ENCODE measurements at regions not wholly inside any gene's neighbourhood (a gene's known extent, or its start where the extent isn't known, plus 50 kb on each side); places are given as distances from the start of the nearest gene placed in this dataset.

GRCh38 chr4:111108153-111108552 is 485.3 kb upstream of the PITX2 start:
- DNase-seq (ENCODE audit: low spot score) = no peak
- Mint-ChIP-seq H3K27me3 (ENCODE audit: low read depth) (peaks cover 9% of the 10 kb centered on the region), H3K4me3 (ENCODE audit: unreplicated experiment) (no peak overlapping the region), H3K4me1 (ENCODE audit: low read depth) (no peaks in the 10 kb centered on the region), H3K9me3 (ENCODE audit: low read depth) (no peaks in the 10 kb centered on the region), H3K36me3 (ENCODE audit: low read depth) (no peaks in the 10 kb centered on the region), H3K27ac (ENCODE audit: unreplicated experiment) (no peak overlapping the region)
- TF ChIP-seq CTCF (IDR thresholded peaks at IDR 0.05) = no peak

DNA sequence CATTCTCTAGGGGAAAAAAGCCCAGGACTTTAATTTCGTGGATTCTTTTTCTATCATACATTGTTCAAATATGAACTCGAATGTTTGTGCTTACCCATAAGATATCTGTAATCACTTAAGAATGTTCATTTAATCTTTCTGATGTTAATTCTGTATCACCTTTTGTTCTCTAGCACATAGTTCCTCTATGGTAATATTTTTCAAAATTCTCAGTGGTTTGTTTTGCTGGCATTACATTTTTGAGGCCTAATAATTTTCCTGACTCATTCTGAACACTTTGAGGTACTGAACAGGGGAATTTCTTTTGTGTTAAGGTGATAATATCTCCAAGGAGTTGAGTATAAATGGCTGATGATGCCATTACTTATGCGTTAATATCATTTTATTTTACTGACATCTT is 490.7 kb upstream of the PITX2 start:
- DNase-seq (ENCODE audit: low spot score) = no peak
- Mint-ChIP-seq H3K9me3 (ENCODE audit: low read depth) (peaks cover 2% of the 10 kb centered on the region), H3K4me1 (ENCODE audit: low read depth) (no peaks in the 10 kb centered on the region), H3K36me3 (ENCODE audit: low read depth) (no peaks in the 10 kb centered on the region), H3K4me3 (ENCODE audit: unreplicated experiment) (no peak overlapping the region), H3K27ac (ENCODE audit: unreplicated experiment) (no peak overlapping the region), H3K27me3 (ENCODE audit: low read depth) (peaks cover 9% of the 10 kb centered on the region)
- TF ChIP-seq CTCF (IDR thresholded peaks at IDR 0.05) = no peak

DNA sequence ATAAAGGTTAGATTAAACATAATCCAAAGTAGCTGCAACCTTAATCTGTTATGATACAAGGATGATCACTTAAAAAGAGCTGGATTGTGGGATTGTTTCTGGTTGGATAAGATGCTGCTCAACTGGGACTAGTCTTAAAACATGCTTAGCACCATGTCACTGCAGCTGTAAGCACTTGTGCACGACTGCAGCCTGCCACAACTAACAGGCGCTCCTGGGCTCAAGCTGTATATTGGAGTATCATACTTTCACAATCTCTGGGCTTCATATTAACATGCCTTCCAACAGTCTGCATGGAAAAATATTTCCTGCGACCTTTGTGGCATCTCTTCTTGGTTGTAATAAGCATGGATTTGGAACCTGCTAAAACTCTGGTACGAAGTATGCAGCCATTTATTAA is 493.0 kb upstream of the PITX2 start:
- no peak for TF ChIP-seq CTCF (IDR thresholded peaks at IDR 0.05)
- no peak overlapping the region for H3K4me3 Mint-ChIP-seq (ENCODE audit: unreplicated experiment)
- no peak overlapping the region for H3K27ac Mint-ChIP-seq (ENCODE audit: unreplicated experiment)
- H3K36me3 Mint-ChIP-seq (ENCODE audit: low read depth) = no peaks in the 10 kb centered on the region
- peaks cover 6% of the 10 kb centered on the region for H3K9me3 Mint-ChIP-seq (ENCODE audit: low read depth)
- no peak for DNase-seq (ENCODE audit: low spot score)
- no peaks in the 10 kb centered on the region for H3K4me1 Mint-ChIP-seq (ENCODE audit: low read depth)
- peaks cover 9% of the 10 kb centered on the region for H3K27me3 Mint-ChIP-seq (ENCODE audit: low read depth)

DNA sequence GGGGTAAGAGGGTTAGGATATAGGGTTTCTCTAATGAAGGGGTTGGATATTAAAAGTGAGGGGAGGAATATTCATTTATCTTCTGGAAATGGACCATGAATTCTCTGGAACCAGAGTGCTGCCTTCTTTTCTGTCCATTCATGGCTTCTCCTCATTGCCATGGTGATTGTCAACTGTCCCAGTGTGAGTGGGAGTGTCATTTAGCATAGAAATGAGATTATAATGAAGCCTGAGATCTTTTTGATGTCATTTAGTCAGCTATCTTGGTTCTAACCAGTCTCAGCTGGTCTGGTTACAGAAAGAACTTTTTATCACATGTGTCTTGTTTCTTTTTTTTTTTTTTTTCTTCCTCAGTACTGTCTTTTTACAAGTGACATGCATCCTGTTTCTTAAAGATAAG is 497.3 kb upstream of the PITX2 start:
- H3K27me3 Mint-ChIP-seq (ENCODE audit: low read depth) = peaks cover 1% of the 10 kb centered on the region

GRCh38 chr4:111126340-111126739 is 503.5 kb upstream of the PITX2 start:
- Mint-ChIP-seq H3K9me3 (ENCODE audit: low read depth) (peaks cover 2% of the 10 kb centered on the region), H3K27ac (ENCODE audit: unreplicated experiment) (no peak overlapping the region), H3K36me3 (ENCODE audit: low read depth) (no peaks in the 10 kb centered on the region), H3K4me3 (ENCODE audit: unreplicated experiment) (no peak overlapping the region), H3K4me1 (ENCODE audit: low read depth) (no peaks in the 10 kb centered on the region), H3K27me3 (ENCODE audit: low read depth) (peaks cover 2% of the 10 kb centered on the region)
- no peak for TF ChIP-seq CTCF (IDR thresholded peaks at IDR 0.05)
- DNase-seq (ENCODE audit: low spot score) = no peak

More for the DNA sequence above, 497.3 kb upstream of the PITX2 start:
- Mint-ChIP-seq H3K27ac (ENCODE audit: unreplicated experiment) (no peak overlapping the region), H3K36me3 (ENCODE audit: low read depth) (no peaks in the 10 kb centered on the region), H3K9me3 (ENCODE audit: low read depth) (peaks cover 6% of the 10 kb centered on the region), H3K4me1 (ENCODE audit: low read depth) (no peaks in the 10 kb centered on the region), H3K4me3 (ENCODE audit: unreplicated experiment) (no peak overlapping the region)
- TF ChIP-seq CTCF (IDR thresholded peaks at IDR 0.05) = no peak
- no peak for DNase-seq (ENCODE audit: low spot score)
